ENCODE measurements at regions not wholly inside any gene's neighbourhood (a gene's known extent, or its start where the extent isn't known, plus 50 kb on each side); places are given as distances from the start of the nearest gene placed in this dataset.

DNA sequence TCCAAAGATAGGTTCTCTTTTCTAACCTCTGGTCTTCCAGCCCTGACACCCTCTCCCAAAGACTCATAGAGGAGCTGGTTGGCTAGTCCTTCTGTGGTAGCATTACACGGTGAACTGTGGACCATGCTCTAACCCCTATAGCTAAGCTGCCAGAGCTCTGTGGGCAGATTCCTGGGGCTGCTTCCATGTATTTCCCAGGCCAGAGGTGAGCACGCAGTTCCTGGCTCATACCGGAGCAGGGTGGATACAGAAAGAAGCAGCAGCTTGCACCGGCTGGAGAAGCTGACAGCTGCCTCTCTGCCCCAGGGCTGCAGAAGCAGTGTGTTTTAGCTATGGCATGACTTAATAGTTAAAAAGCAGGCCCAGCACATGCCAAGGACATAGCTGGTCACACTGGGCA is 84.1 kb upstream of the FOXP4 start:
- DNase-seq: no peak
- Histone ChIP-seq H3K27ac (no peak overlapping the region), H3K4me3 (no peak overlapping the region), H3K9me3 (no peaks in the 10 kb centered on the region), H3K36me3 (no peaks in the 10 kb centered on the region), H3K27me3 (no peaks in the 10 kb centered on the region), H3K4me1 (peaks cover 0 to 3% (median 0%) of the 10 kb centered on the region in 4 donors)
- WGBS, 2 donors: 81 to 85% methylated on average over 4 of the region's 4 CpGs
- no peak for ATAC-seq (ENCODE audit: low FRiP score in 2 of 2)
- TF ChIP-seq, protein P1, sequence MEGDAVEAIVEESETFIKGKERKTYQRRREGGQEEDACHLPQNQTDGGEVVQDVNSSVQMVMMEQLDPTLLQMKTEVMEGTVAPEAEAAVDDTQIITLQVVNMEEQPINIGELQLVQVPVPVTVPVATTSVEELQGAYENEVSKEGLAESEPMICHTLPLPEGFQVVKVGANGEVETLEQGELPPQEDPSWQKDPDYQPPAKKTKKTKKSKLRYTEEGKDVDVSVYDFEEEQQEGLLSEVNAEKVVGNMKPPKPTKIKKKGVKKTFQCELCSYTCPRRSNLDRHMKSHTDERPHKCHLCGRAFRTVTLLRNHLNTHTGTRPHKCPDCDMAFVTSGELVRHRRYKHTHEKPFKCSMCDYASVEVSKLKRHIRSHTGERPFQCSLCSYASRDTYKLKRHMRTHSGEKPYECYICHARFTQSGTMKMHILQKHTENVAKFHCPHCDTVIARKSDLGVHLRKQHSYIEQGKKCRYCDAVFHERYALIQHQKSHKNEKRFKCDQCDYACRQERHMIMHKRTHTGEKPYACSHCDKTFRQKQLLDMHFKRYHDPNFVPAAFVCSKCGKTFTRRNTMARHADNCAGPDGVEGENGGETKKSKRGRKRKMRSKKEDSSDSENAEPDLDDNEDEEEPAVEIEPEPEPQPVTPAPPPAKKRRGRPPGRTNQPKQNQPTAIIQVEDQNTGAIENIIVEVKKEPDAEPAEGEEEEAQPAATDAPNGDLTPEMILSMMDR (IDR thresholded peaks at IDR 0.05): no peak
- TF ChIP-seq POLR2A (IDR thresholded peaks at IDR 0.05): no peak
- no peak for TF ChIP-seq EP300 (IDR thresholded peaks at IDR 0.05)
- no peak for TF ChIP-seq POLR2AphosphoS5 (IDR thresholded peaks at IDR 0.05)

DNA sequence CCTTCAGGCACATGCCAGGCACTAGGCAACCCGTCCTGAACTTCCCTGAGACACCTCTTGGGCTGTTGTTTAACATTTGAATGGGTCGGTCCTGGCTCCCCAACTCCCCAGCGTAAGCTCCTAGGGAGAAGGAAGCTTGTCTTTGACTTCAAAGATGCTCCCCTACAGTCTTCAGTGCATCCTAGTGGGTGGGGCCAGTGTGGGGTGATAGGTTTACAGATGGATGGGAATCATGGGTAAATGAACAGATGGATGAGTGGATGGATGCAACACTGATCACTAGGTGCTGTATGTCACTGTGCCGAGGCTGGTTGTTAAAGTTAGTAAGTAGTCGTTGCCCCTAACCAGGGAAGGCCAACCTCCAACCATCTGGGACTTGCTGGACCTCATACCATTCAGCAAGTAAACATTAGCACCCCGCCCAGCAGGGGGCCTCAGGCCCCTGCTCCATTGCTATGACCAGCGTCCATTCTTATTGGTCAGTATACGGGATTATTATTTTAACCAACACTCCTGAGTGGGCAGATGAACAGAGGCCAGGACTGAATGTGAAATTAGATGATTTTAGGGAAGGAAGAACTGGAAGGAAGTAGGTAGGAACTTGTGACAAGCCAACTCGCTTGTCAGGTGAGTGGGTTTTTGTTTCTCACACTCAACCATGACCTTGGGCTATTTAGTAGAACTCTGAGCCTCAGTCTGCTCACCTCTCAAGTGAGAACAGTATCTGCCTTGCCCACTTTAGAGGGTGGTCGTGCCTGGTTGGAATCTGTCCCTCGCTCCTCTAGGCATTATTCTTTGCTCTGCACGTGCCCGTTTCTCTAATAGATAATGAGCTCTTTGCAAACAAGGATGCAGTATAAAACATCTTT is 82.9 kb upstream of the FOXP4 start:
- peak; percentile 82 to 87 for ATAC-seq (ENCODE audit: low FRiP score in 2 of 2)
- TF ChIP-seq POLR2A (IDR thresholded peaks at IDR 0.05) (no peak), POLR2AphosphoS5 (IDR thresholded peaks at IDR 0.05) (no peak)
- TF ChIP-seq, protein P1 (IDR thresholded peaks at IDR 0.05): peak; percentile 32 to 76 (median 60)
- H3K9me3 ChIP-seq: no peaks in the 10 kb centered on the region
- H3K4me3 ChIP-seq: no peak overlapping the region
- 38 to 44% methylated on average over 12 to 13 of the region's 13 CpGs for WGBS, 2 donors
- no peaks in the 10 kb centered on the region for H3K27me3 ChIP-seq
- no peak overlapping the region for H3K27ac ChIP-seq
- peaks cover 0 to 4% (median 0%) of the 10 kb centered on the region in 4 donors for H3K4me1 ChIP-seq
- H3K36me3 ChIP-seq: no peaks in the 10 kb centered on the region
- peak in 1 of 2 donors; percentile 74 for DNase-seq

DNA sequence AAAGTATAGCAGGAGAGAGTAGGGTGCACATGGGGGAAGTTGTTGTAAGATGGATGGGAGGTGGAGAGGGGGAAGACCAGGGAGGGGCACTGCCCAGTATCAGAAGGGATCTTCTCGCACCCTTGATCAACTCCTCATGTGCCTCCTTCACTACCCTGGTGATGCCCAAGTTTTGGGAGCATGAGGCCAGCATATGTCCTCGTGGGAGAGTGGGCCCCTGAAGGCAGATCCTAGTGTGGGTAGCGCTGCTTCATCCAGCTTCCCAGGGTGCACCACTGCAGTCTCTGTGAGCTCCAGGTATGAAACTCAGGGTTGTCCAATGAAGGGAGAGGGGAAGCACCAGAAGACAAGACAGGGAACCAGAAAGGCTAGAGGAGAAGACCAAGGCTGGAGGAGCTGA is 82.2 kb upstream of the FOXP4 start:
- no peak overlapping the region for H3K4me3 ChIP-seq
- no peaks in the 10 kb centered on the region for H3K9me3 ChIP-seq
- ATAC-seq (ENCODE audit: low FRiP score in 2 of 2): no peak
- no peak overlapping the region for H3K27ac ChIP-seq
- H3K27me3 ChIP-seq: no peaks in the 10 kb centered on the region
- H3K36me3 ChIP-seq: no peaks in the 10 kb centered on the region
- WGBS, 2 donors: 88% methylated on average over 3 of the region's 3 CpGs
- TF ChIP-seq POLR2AphosphoS5 (IDR thresholded peaks at IDR 0.05): no peak
- TF ChIP-seq, protein P1 (IDR thresholded peaks at IDR 0.05): no peak
- no peak for TF ChIP-seq POLR2A (IDR thresholded peaks at IDR 0.05)
- no peak for DNase-seq
- H3K4me1 ChIP-seq: peaks cover 0 to 4% (median 0%) of the 10 kb centered on the region in 4 donors

DNA sequence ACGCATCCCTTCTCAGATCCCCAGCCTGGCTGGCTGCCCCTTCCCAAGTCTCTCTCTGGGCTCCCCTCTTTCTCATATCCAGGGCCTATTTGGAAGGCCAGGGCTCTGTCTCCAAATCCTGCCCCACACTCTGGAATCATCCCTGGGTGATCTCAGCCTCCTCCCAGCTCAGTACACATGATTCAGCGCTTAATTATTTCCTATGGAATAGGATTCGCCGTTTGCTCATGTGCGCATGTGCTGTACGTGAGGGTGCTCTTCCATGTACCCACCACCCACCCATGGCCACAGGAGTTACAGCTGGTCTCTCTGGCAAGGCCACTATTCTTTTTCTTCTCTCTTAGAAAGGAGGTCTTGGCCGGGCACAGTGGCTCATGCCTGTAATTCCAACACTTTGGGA is 81.7 kb upstream of the FOXP4 start:
- ATAC-seq (ENCODE audit: low FRiP score in 2 of 2): no peak
- 92% methylated on average over 7 of the region's 7 CpGs for WGBS, 2 donors
- TF ChIP-seq, protein P1 (IDR thresholded peaks at IDR 0.05): no peak
- no peak for TF ChIP-seq POLR2AphosphoS5 (IDR thresholded peaks at IDR 0.05)
- Histone ChIP-seq H3K27ac (no peak overlapping the region), H3K9me3 (no peaks in the 10 kb centered on the region), H3K27me3 (no peaks in the 10 kb centered on the region), H3K36me3 (no peaks in the 10 kb centered on the region), H3K4me3 (no peak overlapping the region), H3K4me1 (peaks cover 0 to 4% (median 1%) of the 10 kb centered on the region in 4 donors)
- DNase-seq: no peak

Data from upper lobe of left lung (tissue), 6 donors.